ENCODE measurements at regions not wholly inside any gene's neighbourhood (a gene's known extent, or its start where the extent isn't known, plus 50 kb on each side); places are given as distances from the start of the nearest gene placed in this dataset.

DNA sequence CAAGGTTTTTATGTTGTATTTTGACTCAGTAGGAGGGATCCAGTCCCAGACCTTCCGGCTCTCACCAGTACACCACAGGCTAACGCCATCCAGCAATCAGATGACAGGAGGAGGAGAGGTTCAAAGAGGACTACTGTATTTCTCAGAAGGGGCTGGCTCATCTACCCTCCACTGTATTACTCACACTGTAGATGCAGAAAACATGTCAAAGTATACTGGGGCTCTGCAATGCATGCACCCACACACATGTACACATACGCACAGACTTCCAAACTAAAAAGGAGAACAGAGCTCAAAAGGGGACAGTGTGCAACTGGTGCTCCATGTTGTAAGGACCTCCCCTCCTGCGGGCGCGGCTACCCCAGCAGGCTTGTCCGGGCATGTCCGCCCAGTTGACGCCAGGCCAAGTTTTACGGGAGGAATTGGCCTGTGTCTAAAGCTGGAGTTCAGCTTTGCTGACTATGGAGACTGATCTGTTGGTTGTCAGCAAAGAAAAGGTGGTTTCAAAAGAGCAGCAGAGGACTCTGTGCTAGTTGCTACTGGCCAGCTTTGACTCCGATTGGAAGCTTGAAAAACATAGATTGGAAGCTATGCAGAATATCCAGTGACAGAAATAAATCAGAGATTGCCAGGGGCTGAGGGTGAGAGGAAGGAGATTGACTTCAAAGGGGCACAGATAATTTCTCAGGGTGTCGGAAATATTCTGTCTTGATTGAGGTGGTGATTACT is 314.2 kb downstream of the DLEU7 start:
- ATAC-seq (ENCODE audit: low FRiP score) (peak; percentile 97), DNase-seq (ENCODE audit: low spot score) (no peak)
- TF ChIP-seq, protein P1, sequence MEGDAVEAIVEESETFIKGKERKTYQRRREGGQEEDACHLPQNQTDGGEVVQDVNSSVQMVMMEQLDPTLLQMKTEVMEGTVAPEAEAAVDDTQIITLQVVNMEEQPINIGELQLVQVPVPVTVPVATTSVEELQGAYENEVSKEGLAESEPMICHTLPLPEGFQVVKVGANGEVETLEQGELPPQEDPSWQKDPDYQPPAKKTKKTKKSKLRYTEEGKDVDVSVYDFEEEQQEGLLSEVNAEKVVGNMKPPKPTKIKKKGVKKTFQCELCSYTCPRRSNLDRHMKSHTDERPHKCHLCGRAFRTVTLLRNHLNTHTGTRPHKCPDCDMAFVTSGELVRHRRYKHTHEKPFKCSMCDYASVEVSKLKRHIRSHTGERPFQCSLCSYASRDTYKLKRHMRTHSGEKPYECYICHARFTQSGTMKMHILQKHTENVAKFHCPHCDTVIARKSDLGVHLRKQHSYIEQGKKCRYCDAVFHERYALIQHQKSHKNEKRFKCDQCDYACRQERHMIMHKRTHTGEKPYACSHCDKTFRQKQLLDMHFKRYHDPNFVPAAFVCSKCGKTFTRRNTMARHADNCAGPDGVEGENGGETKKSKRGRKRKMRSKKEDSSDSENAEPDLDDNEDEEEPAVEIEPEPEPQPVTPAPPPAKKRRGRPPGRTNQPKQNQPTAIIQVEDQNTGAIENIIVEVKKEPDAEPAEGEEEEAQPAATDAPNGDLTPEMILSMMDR (IDR thresholded peaks at IDR 0.05), result no peak

DNA sequence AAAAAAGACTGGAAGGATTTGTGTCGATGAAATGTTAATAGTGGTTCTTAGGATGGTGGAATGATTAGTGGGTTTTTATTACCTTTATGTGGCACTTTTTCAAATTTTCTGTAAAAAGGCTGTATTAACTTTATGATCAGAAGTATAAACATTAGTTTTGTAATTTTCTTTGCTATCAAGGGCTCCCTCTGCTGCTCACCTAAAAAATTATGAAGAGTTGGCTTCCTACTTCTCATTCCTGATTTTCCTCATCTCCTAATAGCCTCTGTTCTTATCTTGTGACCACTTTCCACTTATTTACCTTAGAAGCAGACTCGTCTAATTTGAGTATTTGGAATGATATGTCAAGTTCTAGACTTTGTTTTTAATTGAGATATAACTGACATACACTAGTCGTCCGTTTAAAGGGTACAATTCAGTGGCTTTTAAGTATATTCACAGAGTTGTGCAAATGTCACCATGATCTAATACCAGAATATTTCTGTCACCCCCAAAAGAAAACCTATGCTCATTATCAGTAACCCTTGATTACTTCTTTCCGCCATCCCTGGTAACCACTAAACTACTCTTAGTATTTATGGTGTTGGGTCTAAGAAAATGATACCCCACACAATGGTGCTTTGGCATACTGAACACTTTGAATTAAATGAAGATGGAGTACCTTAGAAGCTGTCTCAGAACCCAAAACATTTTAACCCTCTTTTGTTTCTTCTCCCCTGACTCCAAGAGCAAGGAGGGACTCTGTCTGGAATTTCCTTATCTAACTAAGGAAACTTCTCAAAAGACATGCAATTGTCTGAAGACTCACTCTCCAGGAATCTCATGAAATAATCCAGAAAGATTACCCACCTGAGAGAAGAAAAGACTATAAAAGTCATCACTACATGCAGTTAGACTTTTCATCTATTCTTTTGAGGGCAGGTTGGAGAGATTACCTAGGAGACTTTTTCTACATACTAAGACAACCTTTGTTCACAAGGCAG is 311.3 kb downstream of the DLEU7 start:
- DNase-seq (ENCODE audit: low spot score) (no peak), ATAC-seq (ENCODE audit: low FRiP score) (no peak)

DNA sequence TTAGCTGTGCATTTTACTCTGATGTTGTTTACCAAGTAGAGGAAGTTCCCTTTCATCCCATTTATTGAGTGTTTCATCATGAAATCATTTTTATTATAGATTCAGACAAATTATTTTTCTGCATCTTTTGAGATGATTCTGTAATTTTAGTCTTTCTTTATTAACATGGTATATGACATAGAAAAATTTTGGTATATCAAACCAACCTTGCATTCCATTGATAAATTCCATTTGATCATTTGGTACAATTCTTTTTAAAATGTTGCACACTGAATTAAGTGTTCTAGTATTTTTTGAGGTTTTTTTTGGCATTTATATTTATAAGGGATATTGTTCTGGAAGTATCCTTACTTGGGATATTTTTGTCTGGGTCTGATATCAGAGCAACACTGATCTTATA is 308.4 kb downstream of the DLEU7 start:
- ATAC-seq (ENCODE audit: low FRiP score) (no peak), DNase-seq (ENCODE audit: low spot score) (no peak)
- TF ChIP-seq, protein P1 (IDR thresholded peaks at IDR 0.05), result no peak

More for the DNA sequence above, 311.3 kb downstream of the DLEU7 start:
- TF ChIP-seq, protein P1 (IDR thresholded peaks at IDR 0.05), result no peak

DNA sequence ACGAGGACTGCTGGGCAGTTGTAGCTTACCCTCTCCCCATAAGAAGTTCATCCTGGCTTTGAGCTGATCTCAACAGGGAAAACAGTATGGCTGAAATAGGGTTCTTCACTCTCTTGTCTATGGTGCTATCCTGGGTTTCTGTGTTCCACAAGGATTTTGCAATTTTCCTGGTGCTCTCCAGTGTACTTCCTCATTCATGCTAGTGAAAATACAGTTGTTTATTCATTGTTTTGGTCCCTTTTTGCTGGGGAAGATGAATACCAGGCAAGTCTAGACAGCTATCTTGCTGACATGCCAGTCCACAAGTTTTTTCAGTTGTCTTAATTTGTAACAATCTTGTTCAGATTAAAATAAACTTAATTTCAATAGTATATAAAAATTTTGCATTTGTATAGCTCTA is 306.5 kb downstream of the DLEU7 start:
- ATAC-seq (ENCODE audit: low FRiP score) (no peak), DNase-seq (ENCODE audit: low spot score) (no peak)
- TF ChIP-seq, protein P1 (IDR thresholded peaks at IDR 0.05), result no peak

DNA sequence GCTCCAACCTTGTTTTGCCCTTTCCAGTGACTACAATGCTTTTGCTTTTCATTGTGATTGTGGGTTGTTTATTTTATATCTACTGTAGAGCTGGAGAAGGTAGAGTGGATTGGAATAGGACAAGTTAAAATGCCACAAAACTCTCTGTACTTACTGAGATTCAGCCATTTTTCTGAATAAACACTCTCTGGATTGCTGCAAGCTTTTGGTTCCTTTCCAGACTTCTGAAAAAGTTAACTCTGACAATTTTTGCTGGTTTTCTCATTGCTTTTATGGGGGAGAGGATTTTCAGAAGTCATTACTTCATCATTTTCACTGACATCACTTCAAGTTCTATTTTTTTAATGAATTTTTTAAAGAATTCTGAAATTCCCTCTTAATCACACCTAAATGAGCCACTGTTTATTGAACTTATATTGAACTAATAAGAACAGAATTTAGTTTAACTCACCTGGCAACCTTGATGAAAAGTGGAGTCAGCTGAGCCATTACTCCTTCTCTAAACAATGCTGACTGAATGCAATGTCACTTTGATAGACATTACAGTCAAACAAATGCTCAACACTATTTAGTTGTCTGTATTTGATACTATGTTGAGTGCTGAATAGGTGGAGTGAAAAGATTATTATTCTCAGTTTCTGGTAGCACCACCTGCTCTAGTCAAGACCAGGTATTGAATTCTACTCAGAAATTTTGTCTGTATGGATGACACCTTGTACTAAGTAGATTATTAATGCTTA is 303.5 kb downstream of the DLEU7 start:
- TF ChIP-seq, protein P1 (IDR thresholded peaks at IDR 0.05), result no peak
- DNase-seq (ENCODE audit: low spot score) (no peak), ATAC-seq (ENCODE audit: low FRiP score) (no peak)

DNA sequence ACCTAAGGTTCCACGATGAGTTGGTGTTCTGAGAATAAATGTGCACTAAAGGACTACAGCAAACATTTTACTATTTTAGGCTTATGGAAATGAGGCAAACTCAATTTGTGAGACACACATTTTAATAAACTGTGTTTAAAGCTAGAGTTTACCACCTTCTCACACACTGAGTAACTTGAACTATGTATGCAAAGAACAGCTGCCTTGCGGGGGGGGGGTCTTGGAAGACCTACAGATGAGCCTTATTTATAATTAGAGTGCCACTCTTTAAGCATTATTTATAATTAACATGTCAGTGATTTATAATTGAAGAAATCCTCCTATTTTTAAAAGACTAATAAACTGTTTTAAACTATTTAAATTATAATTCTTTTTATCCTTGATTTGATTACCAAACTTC is 300.4 kb downstream of the DLEU7 start:
- TF ChIP-seq, protein P1 (IDR thresholded peaks at IDR 0.05), result no peak
- ATAC-seq (ENCODE audit: low FRiP score) (no peak), DNase-seq (ENCODE audit: low spot score) (no peak)
